Retinal pigment epithelial cell (primary cell): ENCODE measurements at regions not wholly inside any gene's neighbourhood (a gene's known extent, or its start where the extent isn't known, plus 50 kb on each side); places are given as distances from the start of the nearest gene placed in this dataset.

ENCODE experiments used
- DNase-seq: peaks from one replicate; pipeline ENCODE4 v3.0.0-alpha.2; 2010; ENCODE audit warnings: low read depth
- H3K4me3 ChIP-seq: 2 replicates; pipeline ENCODE4 v1.5.1; 2011; ENCODE audit warnings: mild to moderate bottlenecking, low read length, control low read depth, moderate library complexity
- CTCF ChIP-seq: conservative IDR thresholded peaks from 2 replicates; pipeline ENCODE4 v1.5.1; 2011; ENCODE audit warnings: low read depth, low read length, control low read depth, inconsistent platforms

DNA sequence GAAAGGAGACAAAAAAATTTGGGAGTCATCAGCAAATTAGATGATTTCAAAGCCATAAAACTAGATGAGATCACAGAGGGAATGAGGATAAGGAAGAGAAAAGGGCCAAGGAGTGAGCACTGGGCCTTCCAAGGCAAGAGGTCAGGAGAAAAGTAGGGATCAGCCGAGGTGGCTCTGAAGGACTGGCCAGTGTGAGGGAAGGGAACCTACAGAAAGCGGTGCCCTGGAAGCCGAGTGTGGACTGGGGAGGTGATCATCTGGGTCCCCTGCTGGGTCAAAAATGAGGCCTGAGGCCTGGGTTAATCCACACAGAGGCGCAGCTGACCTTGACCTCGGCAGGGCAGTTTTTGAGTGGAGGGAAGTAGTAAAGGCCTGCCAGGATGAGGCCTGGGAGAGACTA lies 133.8 kb downstream of the SMIM20 start:
- H3K4me3 ChIP-seq: no peak overlapping the region
- DNase-seq: no peak
- TF ChIP-seq CTCF: no peak

DNA sequence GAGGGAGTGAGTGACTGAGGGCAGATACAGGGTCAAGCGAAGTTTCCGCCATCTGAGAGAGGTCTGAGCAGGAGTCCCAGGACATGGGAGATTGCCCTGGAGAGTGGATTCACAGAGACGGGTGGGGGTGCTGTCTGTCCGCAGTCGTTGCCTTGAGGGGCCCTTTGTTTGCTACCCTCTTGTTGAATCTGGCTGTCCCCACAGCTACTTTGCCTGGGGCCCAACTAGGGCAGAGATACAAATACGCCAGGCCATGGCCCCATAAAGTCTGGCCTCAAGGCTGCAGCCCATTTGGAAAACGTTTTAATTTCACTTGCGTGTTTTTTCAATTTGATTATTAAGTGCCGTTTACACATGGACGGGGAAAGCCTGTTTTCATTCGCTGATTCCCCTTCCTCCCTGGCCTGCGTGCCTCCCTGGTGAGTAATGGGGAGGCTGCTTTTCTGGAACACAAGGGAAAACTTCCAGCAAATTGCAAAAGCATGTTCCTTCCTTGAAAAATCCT lies 134.4 kb downstream of the SMIM20 start:
- TF ChIP-seq CTCF: no peak
- DNase-seq: no peak
- no peak overlapping the region for H3K4me3 ChIP-seq

- no peak overlapping the region for H3K4me3 ChIP-seq
- no peak for TF ChIP-seq CTCF
- DNase-seq: no peak
These were observed 134.9 kb downstream of the SMIM20 start for GRCh38 chr4:26048950-26049349.

- DNase-seq: no peak
- no peak for TF ChIP-seq CTCF
- no peak overlapping the region for H3K4me3 ChIP-seq
These were observed 135.4 kb downstream of the SMIM20 start for GRCh38 chr4:26049447-26049846.

GRCh38 chr4:26050212-26050643 lies 136.2 kb downstream of the SMIM20 start:
- DNase-seq: no peak
- no peak overlapping the region for H3K4me3 ChIP-seq
- no peak for TF ChIP-seq CTCF

DNA sequence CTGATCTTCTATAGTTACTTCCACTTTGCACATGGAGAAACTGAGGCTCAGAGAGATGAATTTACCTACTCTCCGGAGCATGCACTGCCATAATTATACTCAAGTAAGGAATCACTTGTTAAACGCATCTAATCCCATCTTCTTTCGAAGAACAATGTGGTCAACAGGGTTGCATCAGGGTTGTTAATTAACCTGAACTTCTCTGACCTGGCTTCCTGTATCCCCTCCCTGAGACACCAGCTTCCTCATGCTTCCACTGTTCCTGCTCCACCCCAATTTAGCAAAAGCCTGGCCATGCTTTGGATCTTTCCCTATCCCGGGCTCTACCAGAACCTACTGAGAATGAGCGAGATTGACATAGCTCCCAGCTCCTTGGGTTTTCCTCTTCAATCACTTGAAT lies 136.7 kb downstream of the SMIM20 start:
- no peak overlapping the region for H3K4me3 ChIP-seq
- TF ChIP-seq CTCF: no peak
- DNase-seq: no peak

GRCh38 chr4:26051240-26051639 lies 137.2 kb downstream of the SMIM20 start:
- no peak for DNase-seq
- H3K4me3 ChIP-seq: no peak overlapping the region
- TF ChIP-seq CTCF: no peak
